B cell (primary cell): ENCODE measurements at regions not wholly inside any gene's neighbourhood (a gene's known extent, or its start where the extent isn't known, plus 50 kb on each side); places are given as distances from the start of the nearest gene placed in this dataset.

Experiments used
- ATAC-seq: fragments of 200-7000 bp; cut with Tn5 transposase; one replicate; pipeline ENCODE4 v1.10.0; 2021; ENCODE audit warnings: low read depth, mild to moderate bottlenecking, moderate number of reproducible peaks, moderate library complexity
- CTCF ChIA-PET: fragments of 350-600 bp; sonication (Branson Sonifier 250); formaldehyde crosslinking; loops from one replicate; lab custom pipeline; 2021; ENCODE audit warnings: antibody characterized with exemption, inconsistent platforms; lab: Charles Lee
- POLR2A ChIA-PET: fragments of 350-600 bp; sonication (Branson Sonifier 250); formaldehyde crosslinking; loops from one replicate; lab custom pipeline; 2021; ENCODE audit warnings: antibody characterized with exemption; lab: Charles Lee
- DNase-seq: peaks from one replicate; pipeline ENCODE4 v3.0.0; 2013
- H2AFZ ChIP-seq: 2 replicates; pipeline ENCODE4 v1.6.1; 2012; ENCODE audit warnings: mild to moderate bottlenecking, low read depth, low read length; ENCODE audit not compliant: insufficient read depth, poor library complexity, severe bottlenecking
- H3K27ac ChIP-seq, 2 donors: 1 replicate in 1 of 2; 2 replicates in 1 of 2; pipeline ENCODE4 v1.5.1; 2012 to 2013; ENCODE audit warnings: low read length in 2 of 2, mild to moderate bottlenecking in 2 of 2, moderate library complexity in 1 of 2
- H3K27me3 ChIP-seq, 4 experiments: fragments of 200-600 bp in 1 of 4; sonication (generic) in 1 of 4; replicated peaks in 1 of 4; 1 replicate in 2 of 4; 2 replicates in 2 of 4; pipeline versions ENCODE4 v1.6.1 to v1.7.0; 2013 to 2016; ENCODE audit warnings: low read length in 3 of 4, mild to moderate bottlenecking in 2 of 4, mixed read lengths in 1 of 4, moderate library complexity in 1 of 4; ENCODE audit not compliant: insufficient read depth in 4 of 4, control insufficient read depth in 3 of 4; ENCODE audit errors: control extremely low read depth in 1 of 4
- H3K36me3 ChIP-seq, 2 experiments: replicated peaks in 1 of 2; 1 replicate in 1 of 2; 2 replicates in 1 of 2; pipeline versions ENCODE4 v1.6.1 to v1.7.1; 2013; ENCODE audit warnings: low read length in 1 of 2; ENCODE audit not compliant: insufficient read depth in 2 of 2, control insufficient read depth in 1 of 2; ENCODE audit errors: control extremely low read depth in 1 of 2, extremely low read depth in 1 of 2
- H3K4me1 ChIP-seq, 2 donors: fragments of 200-600 bp in 1 of 2; sonication (generic) in 1 of 2; 1 replicate in 1 of 2; 2 replicates in 1 of 2; pipeline versions ENCODE4 v1.5.1 to v1.6.1; 2013 to 2017; ENCODE audit warnings: low read length in 2 of 2; ENCODE audit not compliant: control insufficient read depth in 2 of 2, insufficient read depth in 2 of 2
- H3K4me2 ChIP-seq: replicated peaks from 2 replicates; pipeline ENCODE3; 2012; ENCODE audit warnings: mild to moderate bottlenecking, low read depth, low read length; ENCODE audit not compliant: poor library complexity, severe bottlenecking
- H3K4me3 ChIP-seq, 5 experiments: fragments of 200-600 bp in 1 of 5; sonication (generic) in 1 of 5; 1 replicate in 3 of 5; 2 replicates in 2 of 5; pipeline versions ENCODE4 v1.5.1 to v1.7.0; 2011 to 2016; ENCODE audit warnings: low read length in 4 of 5, mild to moderate bottlenecking in 4 of 5, low read depth in 2 of 5, control low read depth in 1 of 5, moderate library complexity in 1 of 5; ENCODE audit not compliant: insufficient read depth in 1 of 5; ENCODE audit errors: control extremely low read depth in 1 of 5, extremely low read depth in 1 of 5
- H3K79me2 ChIP-seq: fragments of 200-600 bp; sonication (generic); one replicate; pipeline ENCODE4 v1.6.0; 2016; ENCODE audit warnings: low read length; ENCODE audit not compliant: control insufficient read depth, insufficient read depth
- H3K9ac ChIP-seq: fragments of 200-600 bp; sonication (generic); 2 replicates; pipeline ENCODE4 v1.6.1; 2017; ENCODE audit warnings: mild to moderate bottlenecking, low read length, moderate library complexity
- H3K9me3 ChIP-seq, 3 donors: one replicate each; pipeline versions ENCODE4 v1.6.1 to v1.7.1; 2013; ENCODE audit warnings: low read length in 2 of 3; ENCODE audit not compliant: control insufficient read depth in 2 of 3, insufficient read depth in 1 of 3; ENCODE audit errors: control extremely low read depth in 1 of 3
- H4K20me1 ChIP-seq: 2 replicates; pipeline ENCODE4 v1.6.0; 2012; ENCODE audit warnings: mild to moderate bottlenecking, low read length; ENCODE audit not compliant: insufficient read depth, control insufficient read depth, poor library complexity, severe bottlenecking
- H3K27ac Mint-ChIP-seq: one replicate; pipeline ENCODE4 v1.8.0; 2021; ENCODE audit warnings: mixed read lengths
- H3K27me3 Mint-ChIP-seq: one replicate; pipeline ENCODE4 v1.8.0; 2021; ENCODE audit warnings: mixed read lengths
- H3K4me1 Mint-ChIP-seq: one replicate; pipeline ENCODE4 v1.8.0; 2021; ENCODE audit warnings: mixed read lengths
- H3K4me3 Mint-ChIP-seq: one replicate; pipeline ENCODE4 v1.8.0; 2021; ENCODE audit warnings: mixed read lengths
- H3K9me3 Mint-ChIP-seq: one replicate; pipeline ENCODE4 v1.8.0; 2022; ENCODE audit warnings: mixed read lengths; ENCODE audit not compliant: insufficient read depth
- CTCF ChIP-seq: fragments of 200-600 bp; IDR thresholded peaks from one replicate; pipeline ENCODE4 v1.8.0; 2022; ENCODE audit warnings: antibody characterized with exemption, mild to moderate bottlenecking
- EZH2 ChIP-seq: IDR thresholded peaks from 2 replicates; pipeline ENCODE4 v1.6.1; 2012; ENCODE audit warnings: borderline replicate concordance, low read depth, mild to moderate bottlenecking, moderate library complexity, low read length; ENCODE audit not compliant: insufficient read depth, poor library complexity, severe bottlenecking
- intact Hi-C: fragments of 100-400 bp; cut with micrococcal nuclease; formaldehyde crosslinking; loops from one replicate; pipeline ENCODE4 v1.10.0; 2022

DNA sequence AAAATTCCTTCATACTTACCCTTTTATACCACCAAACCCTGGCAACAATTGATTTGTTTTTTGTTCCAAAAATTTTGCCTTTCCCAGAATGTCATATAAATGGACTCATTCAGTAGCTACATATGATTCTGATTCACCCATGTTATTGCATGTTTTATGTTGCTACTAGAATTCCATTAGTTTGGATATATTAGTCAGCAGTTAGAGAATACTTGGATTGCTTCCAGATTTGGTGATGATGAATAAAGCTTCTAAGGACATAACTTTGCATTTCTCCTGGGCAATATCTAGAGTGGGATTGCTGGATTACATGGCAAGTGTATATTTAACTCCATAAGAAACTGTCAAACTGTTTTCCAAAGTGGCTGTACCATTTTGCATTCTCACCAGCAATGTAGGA, 806.9 kb downstream of the DNAJB9 start:
- POLR2A ChIA-PET: no interaction called here

More for the DNA sequence above, 806.9 kb downstream of the DNAJB9 start:
- Mint-ChIP-seq H3K9me3 (peaks cover 8% of the 10 kb centered on the region), H3K27ac (no peak overlapping the region), H3K4me3 (no peak overlapping the region), H3K27me3 (no peaks in the 10 kb centered on the region), H3K4me1 (no peaks in the 10 kb centered on the region)
- Histone ChIP-seq H3K4me1 (no peaks in the 10 kb centered on the region), H3K4me3 (no peak overlapping the region), H3K9ac (no peak overlapping the region), H3K27me3 (no peaks in the 10 kb centered on the region), H3K79me2 (no peaks in the 10 kb centered on the region), H2AFZ (no peak overlapping the region), H4K20me1 (no peaks in the 10 kb centered on the region), H3K9me3 (no peaks in the 10 kb centered on the region), H3K36me3 (no peaks in the 10 kb centered on the region), H3K4me2 (no peak overlapping the region), H3K27ac (no peak overlapping the region)
- intact Hi-C loops: no loop called here
- ATAC-seq (no peak), DNase-seq (no peak)
- CTCF ChIA-PET: no interaction called here
- TF ChIP-seq EZH2: no peak
- no peak for TF ChIP-seq CTCF
